Stimulated activated CD8-positive, alpha-beta memory T cell treated with anti-CD3 and anti-CD28 coated beads, Interleukin-12 subunit alpha, Interleukin-12 subunit beta, amount 100 ng/mL, for 1 hour (primary cell): ENCODE measurements at regions not wholly inside any gene's neighbourhood (a gene's known extent, or its start where the extent isn't known, plus 50 kb on each side); places are given as distances from the start of the nearest gene placed in this dataset.
"Not testable (repeated sequence)": the region's sequence is repeated elsewhere in the genome, so short reads cannot be mapped to it uniquely, and the experiment has no call there.

Experiments used
- DNase-seq: peaks from one replicate; pipeline ENCODE4 v3.0.0-alpha.2; 2020; ENCODE audit warnings: low read depth

- DNase-seq: no peak
Observed at GRCh38 chr6:144957236-144957937, 672.3 kb downstream of the UTRN start.

GRCh38 chr6:144969154-144969553 is 684.0 kb downstream of the UTRN start:
- no peak for DNase-seq

GRCh38 chr6:144969602-144970272 is 684.6 kb downstream of the UTRN start:
- DNase-seq: no peak

GRCh38 chr6:144977250-144977864 is 692.2 kb downstream of the UTRN start:
- DNase-seq: not testable (repeated sequence)

GRCh38 chr6:144978208-144978607 is 693.1 kb downstream of the UTRN start:
- DNase-seq: no peak

- DNase-seq: no peak
Observed at GRCh38 chr6:144986271-144986670, 701.1 kb downstream of the UTRN start.

GRCh38 chr6:144989319-144990107 is 704.4 kb downstream of the UTRN start:
- DNase-seq: no peak

- no peak for DNase-seq
Observed at GRCh38 chr6:144990784-144991183, 705.6 kb downstream of the UTRN start.

- no peak for DNase-seq
Observed at GRCh38 chr6:144993870-144994269, 708.7 kb downstream of the UTRN start.

GRCh38 chr6:144997996-144998395 is 712.9 kb downstream of the UTRN start:
- no peak for DNase-seq

- DNase-seq: no peak
Observed at GRCh38 chr6:144999127-144999526, 714.0 kb downstream of the UTRN start.

- no peak for DNase-seq
Observed at GRCh38 chr6:145003145-145003544, 718.0 kb downstream of the UTRN start.

GRCh38 chr6:145006914-145007313 is 721.8 kb downstream of the UTRN start:
- no peak for DNase-seq

- DNase-seq: no peak
Observed at GRCh38 chr6:145008715-145009114, 723.6 kb downstream of the UTRN start.

GRCh38 chr6:145009711-145010110 is 724.6 kb downstream of the UTRN start:
- no peak for DNase-seq

- no peak for DNase-seq
Observed at GRCh38 chr6:145012039-145012662, 723.2 kb downstream of the EPM2A start.

GRCh38 chr6:145015739-145016558 is 719.4 kb downstream of the EPM2A start:
- no peak for DNase-seq

- no peak for DNase-seq
Observed at GRCh38 chr6:145017051-145017450, 718.3 kb downstream of the EPM2A start.

GRCh38 chr6:145017516-145017915 is 717.8 kb downstream of the EPM2A start:
- DNase-seq: no peak

- DNase-seq: no peak
Observed at GRCh38 chr6:145018027-145018426, 717.3 kb downstream of the EPM2A start.

GRCh38 chr6:145020114-145020513 is 715.2 kb downstream of the EPM2A start:
- DNase-seq: no peak
